HG03558 (cell line): ENCODE measurements at regions not wholly inside any gene's neighbourhood (a gene's known extent, or its start where the extent isn't known, plus 50 kb on each side); places are given as distances from the start of the nearest gene placed in this dataset.
"Not testable (repeated sequence)": the region's sequence is repeated elsewhere in the genome, so short reads cannot be mapped to it uniquely, and the experiment has no call there.

ENCODE experiments used
- ATAC-seq: cut with Tn5 transposase; IDR thresholded peaks from one replicate; pipeline ENCODE4 v1.9.1; 2021; ENCODE audit warnings: moderate number of reproducible peaks; ENCODE audit not compliant: unreplicated experiment; ENCODE audit errors: extremely low read depth

GRCh38 chr3:59513570-59513969 lies 463.7 kb upstream of the CFAP20DC start:
- ATAC-seq = no peak

- no peak for ATAC-seq
Measured at GRCh38 chr3:59512066-59512465, 462.2 kb upstream of the CFAP20DC start.

- ATAC-seq = no peak
Measured at GRCh38 chr3:59510576-59510975, 460.8 kb upstream of the CFAP20DC start.

GRCh38 chr3:59508273-59508672 lies 458.4 kb upstream of the CFAP20DC start:
- ATAC-seq = no peak

GRCh38 chr3:59506191-59506590 lies 456.4 kb upstream of the CFAP20DC start:
- ATAC-seq = no peak

GRCh38 chr3:59503441-59503840 lies 453.6 kb upstream of the CFAP20DC start:
- no peak for ATAC-seq

- no peak for ATAC-seq
Measured at GRCh38 chr3:59502806-59503205, 453.0 kb upstream of the CFAP20DC start.

- no peak for ATAC-seq
Measured at GRCh38 chr3:59499954-59500353, 450.1 kb upstream of the CFAP20DC start.

GRCh38 chr3:59499000-59499399 lies 449.2 kb upstream of the CFAP20DC start:
- no peak for ATAC-seq

- no peak for ATAC-seq
Measured at GRCh38 chr3:59496250-59496649, 446.4 kb upstream of the CFAP20DC start.

- ATAC-seq = not testable (repeated sequence)
Measured at GRCh38 chr3:59494969-59495368, 445.1 kb upstream of the CFAP20DC start.

GRCh38 chr3:59486520-59486919 lies 436.7 kb upstream of the CFAP20DC start:
- ATAC-seq = no peak

GRCh38 chr3:59483191-59483590 lies 433.4 kb upstream of the CFAP20DC start:
- no peak for ATAC-seq

GRCh38 chr3:59482684-59483083 lies 432.9 kb upstream of the CFAP20DC start:
- ATAC-seq = no peak

- no peak for ATAC-seq
Measured at GRCh38 chr3:59481776-59482400, 432.1 kb upstream of the CFAP20DC start.

GRCh38 chr3:59480486-59480995 lies 430.7 kb upstream of the CFAP20DC start:
- ATAC-seq = peak; percentile 69

GRCh38 chr3:59473636-59474035 lies 423.8 kb upstream of the CFAP20DC start:
- no peak for ATAC-seq

GRCh38 chr3:59472541-59472940 lies 422.7 kb upstream of the CFAP20DC start:
- ATAC-seq = no peak

GRCh38 chr3:59469948-59470723 lies 420.3 kb upstream of the CFAP20DC start:
- ATAC-seq = no peak

- no peak for ATAC-seq
Measured at GRCh38 chr3:59467476-59467875, 417.7 kb upstream of the CFAP20DC start.

- ATAC-seq = no peak
Measured at GRCh38 chr3:59464187-59464586, 414.4 kb upstream of the CFAP20DC start.

- no peak for ATAC-seq
Measured at GRCh38 chr3:59463253-59463652, 413.4 kb upstream of the CFAP20DC start.
